Lower leg skin (tissue), 3 donors: ENCODE measurements at regions not wholly inside any gene's neighbourhood (a gene's known extent, or its start where the extent isn't known, plus 50 kb on each side); places are given as distances from the start of the nearest gene placed in this dataset.

Experiments
- CTCF ChIP-seq, 3 donors: fragments of 450-650 bp; IDR thresholded peaks; one replicate each; pipeline ENCODE4 v1.5.1; 2016; ENCODE audit warnings: antibody characterized with exemption in 3 of 3, mild to moderate bottlenecking in 3 of 3, moderate library complexity in 2 of 3
- POLR2A ChIP-seq, 2 donors: fragments of 450-650 bp; IDR thresholded peaks; one replicate each; pipeline ENCODE4 v1.6.1; 2016 to 2017; ENCODE audit warnings: antibody characterized with exemption in 2 of 2, mild to moderate bottlenecking in 1 of 2, moderate library complexity in 1 of 2

- TF ChIP-seq CTCF (IDR thresholded peaks at IDR 0.05) (no peak), POLR2A (IDR thresholded peaks at IDR 0.05) (no peak)
These were observed 87.4 kb downstream of the RAMP3 start for GRCh38 chr7:45244981-45245380.
